ENCODE measurements at regions not wholly inside any gene's neighbourhood (a gene's known extent, or its start where the extent isn't known, plus 50 kb on each side); places are given as distances from the start of the nearest gene placed in this dataset.

- TF ChIP-seq CTCF (IDR thresholded peaks at IDR 0.05) = no peak
- peaks cover 0 to 4% of the 10 kb centered on the region in 2 experiments for H3K27me3 ChIP-seq (ENCODE audit: control insufficient read depth in 1 of 2, insufficient read depth in 2 of 2, low read length in 2 of 2)
- H3K36me3 ChIP-seq (ENCODE audit: insufficient read depth, low read length) = no peaks in the 10 kb centered on the region
- H3K4me3 ChIP-seq (ENCODE audit: low read length) = no peak overlapping the region
- no peak overlapping the region for H3K4me3 Mint-ChIP-seq
- DNase-seq (no peak), ATAC-seq (ENCODE audit: poor library complexity) (no peak)
- intact Hi-C loops (cut with DNase I, micrococcal nuclease) = no loop called here
- ChIA-PET CTCF (no interaction called here), POLR2A (no interaction called here)
- no peak overlapping the region for H3K27ac ChIP-seq (ENCODE audit: low read depth in 1 of 2, low read length in 2 of 2)
- no peaks in the 10 kb centered on the region for H3K36me3 Mint-ChIP-seq (ENCODE audit: low read depth)
- H3K9me3 ChIP-seq (ENCODE audit: control insufficient read depth in 1 of 2, insufficient read depth in 1 of 2, low read length in 2 of 2) = no peaks in the 10 kb centered on the region
- H3K4me1 ChIP-seq (ENCODE audit: insufficient read depth, low read length) = no peaks in the 10 kb centered on the region
- no peak overlapping the region for H3K27ac Mint-ChIP-seq
- H3K27me3 Mint-ChIP-seq = peaks cover 4% of the 10 kb centered on the region
- H3K9me3 Mint-ChIP-seq = no peaks in the 10 kb centered on the region
- H3K4me1 Mint-ChIP-seq (ENCODE audit: low read depth) = no peaks in the 10 kb centered on the region
Measured at GRCh38 chr10:2589196-2589595, 478.2 kb upstream of the PFKP start.

GRCh38 chr10:2584385-2584784 is 483.0 kb upstream of the PFKP start:
- POLR2A ChIA-PET = no interaction called here
- peaks cover 10% of the 10 kb centered on the region for H3K27me3 Mint-ChIP-seq
- Histone ChIP-seq H3K27me3 (ENCODE audit: control insufficient read depth in 1 of 2, insufficient read depth in 2 of 2, low read length in 2 of 2) (no peaks in the 10 kb centered on the region), H3K9me3 (ENCODE audit: control insufficient read depth in 1 of 2, insufficient read depth in 1 of 2, low read length in 2 of 2) (no peaks in the 10 kb centered on the region), H3K36me3 (ENCODE audit: insufficient read depth, low read length) (no peaks in the 10 kb centered on the region), H3K4me3 (ENCODE audit: low read length) (no peak overlapping the region), H3K27ac (ENCODE audit: low read depth in 1 of 2, low read length in 2 of 2) (no peak overlapping the region), H3K4me1 (ENCODE audit: insufficient read depth, low read length) (no peaks in the 10 kb centered on the region)
- peaks cover 2% of the 10 kb centered on the region for H3K9me3 Mint-ChIP-seq
- H3K36me3 Mint-ChIP-seq (ENCODE audit: low read depth) = no peaks in the 10 kb centered on the region
- CTCF ChIA-PET = no interaction called here
- no peak overlapping the region for H3K27ac Mint-ChIP-seq
- H3K4me3 Mint-ChIP-seq = no peak overlapping the region
- no peaks in the 10 kb centered on the region for H3K4me1 Mint-ChIP-seq (ENCODE audit: low read depth)
- intact Hi-C loops (cut with DNase I, micrococcal nuclease) = no loop called here
- no peak for DNase-seq
- no peak for ATAC-seq (ENCODE audit: poor library complexity)
- TF ChIP-seq CTCF (IDR thresholded peaks at IDR 0.05) = no peak

- H3K4me1 Mint-ChIP-seq (ENCODE audit: low read depth) = no peaks in the 10 kb centered on the region
- CTCF ChIA-PET = no interaction called here
Measured at GRCh38 chr10:2576892-2577291, 490.5 kb upstream of the PFKP start.

More at GRCh38 chr10:2576892-2577291, 490.5 kb upstream of the PFKP start:
- H3K36me3 Mint-ChIP-seq (ENCODE audit: low read depth) = no peaks in the 10 kb centered on the region
- peaks cover 26% of the 10 kb centered on the region for H3K27me3 Mint-ChIP-seq
- peaks cover 0 to 11% of the 10 kb centered on the region in 2 experiments for H3K9me3 ChIP-seq (ENCODE audit: control insufficient read depth in 1 of 2, insufficient read depth in 1 of 2, low read length in 2 of 2)
- H3K9me3 Mint-ChIP-seq = no peaks in the 10 kb centered on the region
- H3K27ac ChIP-seq (ENCODE audit: low read depth in 1 of 2, low read length in 2 of 2) = no peak overlapping the region
- no peaks in the 10 kb centered on the region for H3K4me1 ChIP-seq (ENCODE audit: insufficient read depth, low read length)
- intact Hi-C loops (cut with DNase I, micrococcal nuclease) = loop anchor here in 1 of 2 experiments (1.0 kb wide), 1 partner anchor 9 kb away; no protein-coding TSS in a partner anchor
- no peak for DNase-seq
- ATAC-seq (ENCODE audit: poor library complexity) = no peak
- H3K27me3 ChIP-seq (ENCODE audit: control insufficient read depth in 1 of 2, insufficient read depth in 2 of 2, low read length in 2 of 2) = no peaks in the 10 kb centered on the region
- no peak for TF ChIP-seq CTCF (IDR thresholded peaks at IDR 0.05)
- no peak overlapping the region for H3K4me3 Mint-ChIP-seq
- POLR2A ChIA-PET = no interaction called here
- H3K36me3 ChIP-seq (ENCODE audit: insufficient read depth, low read length) = no peaks in the 10 kb centered on the region
- no peak overlapping the region for H3K4me3 ChIP-seq (ENCODE audit: low read length)
- no peak overlapping the region for H3K27ac Mint-ChIP-seq
